IMR-90 (cell line): ENCODE measurements at regions not wholly inside any gene's neighbourhood (a gene's known extent, or its start where the extent isn't known, plus 50 kb on each side); places are given as distances from the start of the nearest gene placed in this dataset.

Experiments used
- ATAC-seq: fragments of 200-7000 bp; cut with Tn5 transposase; 2 replicates; pipeline ENCODE4 v1.9.1; 2020; ENCODE audit warnings: low read depth, mild to moderate bottlenecking, moderate library complexity
- BruUV-seq: library from RNA; stranded (reverse); fragments of 400-500 nt; replicated peaks from 2 replicates; lab custom pipeline; 2021; lab: Mats Ljungman, UMichigan
- CTCF ChIA-PET: fragments of 300-600 bp; formaldehyde crosslinking; extraction: SDS; loops from one replicate; lab custom pipeline; 2021; ENCODE audit warnings: antibody characterized with exemption; lab: Yijun Ruan, JAX
- POLR2A ChIA-PET: fragments of 300-600 bp; sonication (Branson Sonifier 250); formaldehyde crosslinking; loops from one replicate; lab custom pipeline; 2022; ENCODE audit warnings: antibody characterized with exemption; ENCODE audit not compliant: unreplicated experiment; lab: Charles Lee
- DNase-seq: peaks from one replicate; pipeline ENCODE4 v3.0.0; 2013
- H2AFZ ChIP-seq: replicated peaks from 2 replicates; pipeline ENCODE3; 2013; ENCODE audit warnings: low read length, mild to moderate bottlenecking; ENCODE audit not compliant: poor library complexity
- H2AK5ac ChIP-seq: 2 replicates; pipeline ENCODE4 v1.6.1; 2013; ENCODE audit warnings: low read depth, low read length, inconsistent platforms
- H2AK9ac ChIP-seq: replicated peaks from 2 replicates; pipeline ENCODE3; 2013; ENCODE audit warnings: mild to moderate bottlenecking, low read depth, low read length, moderate library complexity; ENCODE audit not compliant: poor library complexity
- H2BK120ac ChIP-seq: 2 replicates; pipeline ENCODE4 v1.6.1; 2013; ENCODE audit warnings: low read depth, low read length, inconsistent platforms
- H2BK15ac ChIP-seq: 3 replicates; pipeline ENCODE4 v1.6.1; 2013; ENCODE audit warnings: low read depth, low read length, inconsistent platforms
- H2BK20ac ChIP-seq: 2 replicates; pipeline ENCODE4 v1.6.1; 2013; ENCODE audit warnings: low read depth, mild to moderate bottlenecking, inconsistent platforms, low read length, moderate library complexity
- H2BK5ac ChIP-seq: 2 replicates; pipeline ENCODE4 v1.6.1; 2013; ENCODE audit warnings: mild to moderate bottlenecking, low read depth, low read length, inconsistent platforms; ENCODE audit not compliant: poor library complexity, severe bottlenecking
- H3K14ac ChIP-seq: replicated peaks from 2 replicates; pipeline ENCODE4 v1.6.1; 2013; ENCODE audit warnings: low read depth, low read length, inconsistent platforms
- H3K18ac ChIP-seq: 2 replicates; pipeline ENCODE4 v1.6.1; 2013; ENCODE audit warnings: low read depth, low read length, control low read depth
- H3K23ac ChIP-seq: 2 replicates; pipeline ENCODE4 v1.6.1; 2013; ENCODE audit warnings: low read depth, low read length, inconsistent platforms
- H3K27ac ChIP-seq: 2 replicates; pipeline ENCODE4 v1.5.1; 2013; ENCODE audit warnings: mild to moderate bottlenecking, control low read depth, low read length; ENCODE audit not compliant: insufficient read depth
- H3K27me3 ChIP-seq: 2 replicates; pipeline ENCODE4 v1.6.1; 2013; ENCODE audit warnings: low read length; ENCODE audit not compliant: control insufficient read depth, insufficient read depth
- H3K36me3 ChIP-seq: 2 replicates; pipeline ENCODE4 v1.6.1; 2013; ENCODE audit warnings: low read length, mixed read lengths; ENCODE audit not compliant: control insufficient read depth, insufficient read depth
- H3K4ac ChIP-seq: 2 replicates; pipeline ENCODE4 v1.6.1; 2013; ENCODE audit warnings: low read depth, low read length, inconsistent platforms
- H3K4me1 ChIP-seq: 2 replicates; pipeline ENCODE4 v1.6.1; 2013; ENCODE audit warnings: low read length, mixed read lengths; ENCODE audit not compliant: control insufficient read depth, insufficient read depth
- H3K4me2 ChIP-seq: 2 replicates; pipeline ENCODE4 v1.6.1; 2013; ENCODE audit warnings: low read depth, mild to moderate bottlenecking, control low read depth, low read length, moderate library complexity
- H3K4me3 ChIP-seq: 2 replicates; pipeline ENCODE4 v1.5.1; 2013; ENCODE audit warnings: low read depth, mild to moderate bottlenecking, control low read depth, low read length, moderate library complexity; ENCODE audit not compliant: insufficient read depth
- H3K56ac ChIP-seq: 2 replicates; pipeline ENCODE4 v1.6.1; 2013; ENCODE audit warnings: low read length, inconsistent platforms; ENCODE audit not compliant: insufficient read depth; ENCODE audit errors: extremely low read depth
- H3K79me1 ChIP-seq, 2 experiments: 2 replicates each; pipeline ENCODE4 v1.6.1; 2013; ENCODE audit warnings: low read length in 2 of 2, inconsistent platforms in 1 of 2, low read depth in 1 of 2
- H3K9ac ChIP-seq: 2 replicates; pipeline ENCODE4 v1.6.1; 2013; ENCODE audit warnings: low read depth, low read length, control low read depth
- H3K9me1 ChIP-seq: 2 replicates; pipeline ENCODE4 v1.6.1; 2013; ENCODE audit warnings: low read length, inconsistent platforms; ENCODE audit not compliant: insufficient read depth
- H3K9me3 ChIP-seq: 2 replicates; pipeline ENCODE4 v1.6.1; 2013; ENCODE audit warnings: low read length; ENCODE audit not compliant: control insufficient read depth, insufficient read depth
- H4K20me1 ChIP-seq: 2 replicates; pipeline ENCODE4 v1.6.1; 2013; ENCODE audit warnings: low read length, inconsistent platforms; ENCODE audit not compliant: insufficient read depth
- H4K5ac ChIP-seq: 2 replicates; pipeline ENCODE4 v1.6.1; 2013; ENCODE audit warnings: mild to moderate bottlenecking, low read depth, low read length, control low read depth
- H4K8ac ChIP-seq, 2 experiments: 2 replicates each; pipeline ENCODE4 v1.6.1; 2013; ENCODE audit warnings: low read depth in 2 of 2, low read length in 2 of 2, control low read depth in 1 of 2, inconsistent platforms in 1 of 2
- H4K91ac ChIP-seq: 2 replicates; pipeline ENCODE4 v1.6.1; 2013; ENCODE audit warnings: low read depth, low read length, inconsistent platforms; ENCODE audit not compliant: insufficient read depth
- BHLHE40 ChIP-seq: fragments of 150-350 bp; IDR thresholded peaks from 2 replicates; pipeline ENCODE4 v1.6.1; 2016; ENCODE audit warnings: mild to moderate bottlenecking, low read depth, low read length
- FOS ChIP-seq: fragments of 150-350 bp; IDR thresholded peaks from 2 replicates; pipeline ENCODE4 v1.6.1; 2016; ENCODE audit warnings: low read depth, low read length
- MAFK ChIP-seq: IDR thresholded peaks from 2 replicates; pipeline ENCODE4 v1.6.1; 2012; ENCODE audit warnings: low read depth, low read length, improper control_type of control experiment
- MXI1 ChIP-seq: IDR thresholded peaks from 2 replicates; pipeline ENCODE4 v1.6.1; 2012; ENCODE audit warnings: low read depth, mild to moderate bottlenecking, low read length, moderate library complexity, borderline replicate concordance
- NFE2L2 ChIP-seq: fragments of 150-350 bp; IDR thresholded peaks from 2 replicates; pipeline ENCODE4 v1.6.1; 2016; ENCODE audit warnings: low read depth, mild to moderate bottlenecking, low read length
- RAD21 ChIP-seq: IDR thresholded peaks from 2 replicates; pipeline ENCODE4 v1.6.1; 2012; ENCODE audit warnings: low read length, improper control_type of control experiment
- RCOR1 ChIP-seq: IDR thresholded peaks from 2 replicates; pipeline ENCODE4 v1.6.1; 2012; ENCODE audit warnings: mild to moderate bottlenecking, low read length, improper control_type of control experiment; ENCODE audit not compliant: insufficient replicate concordance
- RFX5 ChIP-seq: IDR thresholded peaks from 2 replicates; pipeline ENCODE4 v1.8.0; 2012; ENCODE audit warnings: low read depth, mild to moderate bottlenecking, low read length, moderate library complexity
- WGBS, 2 experiments: methylation state at CpG; one replicate each; pipeline versions ENCODE4 v1.1.5 to v1.1.7; 2013; ENCODE audit warnings: missing lambda C conversion rate in 2 of 2; ENCODE audit not compliant: insufficient read length in 1 of 2; ENCODE audit errors: extremely low coverage in 2 of 2; 5-methylcytosine and 5-hydroxymethylcytosine counted together
- dilution Hi-C: fragments of 300-500 bp; cut with HindIII; formaldehyde crosslinking; loops from one replicate; pipeline ENCODE4 v1.14.3; 2018; ENCODE audit warnings: low sequenced_read_pairs; ENCODE audit not compliant: unreplicated experiment
- in situ Hi-C: fragments of 300-500 bp; cut with MboI; formaldehyde crosslinking; loops from 3 replicates; pipeline ENCODE4 v1.14.3; 2019; ENCODE audit warnings: low sequenced_read_pairs, inconsistent platforms, mixed read lengths
- intact Hi-C: fragments of 100-400 bp; cut with micrococcal nuclease; formaldehyde crosslinking; loops from 2 replicates; pipeline ENCODE4 v1.10.0; 2022

- Histone ChIP-seq H3K27me3 (no peaks in the 10 kb centered on the region), H3K56ac (no peak overlapping the region), H2AFZ (no peak overlapping the region), H2AK9ac (no peak overlapping the region), H3K9me3 (no peaks in the 10 kb centered on the region), H2BK20ac (no peak overlapping the region), H2BK120ac (no peak overlapping the region), H4K91ac (no peak overlapping the region), H4K20me1 (no peaks in the 10 kb centered on the region), H3K4me2 (no peak overlapping the region), H2BK15ac (no peak overlapping the region), H2BK5ac (no peak overlapping the region), H3K23ac (no peak overlapping the region), H3K9ac (no peak overlapping the region), H3K4me1 (no peaks in the 10 kb centered on the region), H3K4me3 (no peak overlapping the region), H3K4ac (no peak overlapping the region), H3K14ac (no peak overlapping the region), H3K18ac (no peak overlapping the region), H4K8ac (no peak overlapping the region), H4K5ac (no peak overlapping the region), H3K9me1 (no peaks in the 10 kb centered on the region), H3K79me1 (no peaks in the 10 kb centered on the region), H2AK5ac (no peak overlapping the region), H3K27ac (no peak overlapping the region), H3K36me3 (no peaks in the 10 kb centered on the region)
- POLR2A ChIA-PET: no interaction called here
- BruUV-seq: no TSS peak
- no peak for TF ChIP-seq RCOR1
- no peak for TF ChIP-seq FOS
- peak; percentile 67 for TF ChIP-seq NFE2L2
- no peak for TF ChIP-seq RAD21
- no peak for TF ChIP-seq BHLHE40
- no peak for TF ChIP-seq RFX5
- no peak for TF ChIP-seq MAFK
- no peak for TF ChIP-seq MXI1
- dilution Hi-C loops (no loop called here), intact Hi-C loops (no loop called here), in situ Hi-C loops (no loop called here)
- CTCF ChIA-PET: interaction anchor here (0.6 kb wide), 1 partner anchor 985 kb away, joined by 3 read pairs; no protein-coding TSS in a partner anchor
- DNase-seq (no peak), ATAC-seq (no peak)
- WGBS, 2 experiments: no CpG with 5 or more reads among the region's 5 CpGs
Observed at GRCh38 chr2:14475994-14476393, 156.5 kb upstream of the LRATD1 start.
